MCF 10A (cell line): ENCODE measurements at regions not wholly inside any gene's neighbourhood (a gene's known extent, or its start where the extent isn't known, plus 50 kb on each side); places are given as distances from the start of the nearest gene placed in this dataset.

Experiments used
- BruUV-seq: library from RNA; stranded (reverse); fragments of 400-500 nt; replicated peaks from 2 replicates; lab custom pipeline; 2021; lab: Mats Ljungman, UMichigan
- CTCF ChIA-PET: fragments of 300-600 bp; sonication (Branson Sonifier 250); formaldehyde crosslinking; extraction: SDS; loops from one replicate; lab custom pipeline; 2021; ENCODE audit warnings: antibody characterized with exemption, inconsistent platforms; lab: Yijun Ruan, JAX
- POLR2A ChIA-PET: fragments of 300-600, 350-650 bp; sonication (Branson Sonifier 250); formaldehyde crosslinking; extraction: SDS; loops from one replicate; lab custom pipeline; 2020; ENCODE audit warnings: antibody characterized with exemption, inconsistent platforms; lab: Yijun Ruan, JAX
- DNase-seq: peaks from one replicate; pipeline ENCODE4 v3.0.0-alpha.2; 2018; ENCODE audit not compliant: unreplicated experiment
- H3K27ac Mint-ChIP-seq: one replicate; pipeline ENCODE4 v1.8.0; 2022; ENCODE audit warnings: mild to moderate bottlenecking, low read depth, mixed read lengths; ENCODE audit not compliant: unreplicated experiment
- H3K27me3 Mint-ChIP-seq: one replicate; pipeline ENCODE4 v1.8.0; 2022; ENCODE audit warnings: mixed read lengths; ENCODE audit not compliant: insufficient read depth, unreplicated experiment
- H3K36me3 Mint-ChIP-seq: one replicate; pipeline ENCODE4 v1.8.0; 2022; ENCODE audit warnings: mild to moderate bottlenecking, moderate library complexity, mixed read lengths; ENCODE audit not compliant: insufficient read depth, unreplicated experiment
- H3K4me1 Mint-ChIP-seq: one replicate; pipeline ENCODE4 v1.8.0; 2022; ENCODE audit warnings: mixed read lengths; ENCODE audit not compliant: insufficient read depth, unreplicated experiment
- H3K4me3 Mint-ChIP-seq: one replicate; pipeline ENCODE4 v1.8.0; 2022; ENCODE audit warnings: mild to moderate bottlenecking, moderate library complexity, mixed read lengths; ENCODE audit not compliant: unreplicated experiment
- H3K9me3 Mint-ChIP-seq: one replicate; pipeline ENCODE4 v1.8.0; 2022; ENCODE audit warnings: mixed read lengths; ENCODE audit not compliant: unreplicated experiment
- intact Hi-C: fragments of 100-400 bp; cut with micrococcal nuclease; formaldehyde crosslinking; loops from 2 replicates; pipeline ENCODE4 v1.14.1; 2022
- TF ChIP-seq, protein P1 (sequence below): fragments of 200-600 bp; IDR thresholded peaks from one replicate; pipeline ENCODE4 v1.8.0; 2022; ENCODE audit warnings: antibody characterized with exemption, mild to moderate bottlenecking; ENCODE audit not compliant: unreplicated experiment

DNA sequence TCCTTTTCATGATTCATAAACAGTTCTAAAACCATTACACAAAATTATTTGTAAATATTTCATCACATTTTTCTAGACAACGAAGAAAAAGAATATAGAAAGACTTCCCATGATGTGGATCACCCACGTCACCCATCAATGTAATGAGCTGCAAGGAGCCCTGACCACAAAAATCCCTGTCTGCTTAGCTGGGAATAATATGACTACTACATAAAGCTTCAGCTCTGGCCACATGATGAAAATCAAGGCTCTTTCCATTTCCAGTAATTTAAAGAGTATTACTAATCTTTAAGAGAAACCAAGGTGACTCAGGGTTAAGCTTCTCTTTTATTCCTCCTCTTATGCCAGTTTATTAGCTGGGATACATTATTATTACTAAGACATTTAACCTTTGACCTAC lies 180.8 kb upstream of the CACNA2D1 start:
- Mint-ChIP-seq H3K4me1 (no peaks in the 10 kb centered on the region), H3K9me3 (no peaks in the 10 kb centered on the region), H3K4me3 (no peak overlapping the region), H3K27ac (no peak overlapping the region), H3K36me3 (no peaks in the 10 kb centered on the region), H3K27me3 (peaks cover 14% of the 10 kb centered on the region)
- TF ChIP-seq, protein P1, sequence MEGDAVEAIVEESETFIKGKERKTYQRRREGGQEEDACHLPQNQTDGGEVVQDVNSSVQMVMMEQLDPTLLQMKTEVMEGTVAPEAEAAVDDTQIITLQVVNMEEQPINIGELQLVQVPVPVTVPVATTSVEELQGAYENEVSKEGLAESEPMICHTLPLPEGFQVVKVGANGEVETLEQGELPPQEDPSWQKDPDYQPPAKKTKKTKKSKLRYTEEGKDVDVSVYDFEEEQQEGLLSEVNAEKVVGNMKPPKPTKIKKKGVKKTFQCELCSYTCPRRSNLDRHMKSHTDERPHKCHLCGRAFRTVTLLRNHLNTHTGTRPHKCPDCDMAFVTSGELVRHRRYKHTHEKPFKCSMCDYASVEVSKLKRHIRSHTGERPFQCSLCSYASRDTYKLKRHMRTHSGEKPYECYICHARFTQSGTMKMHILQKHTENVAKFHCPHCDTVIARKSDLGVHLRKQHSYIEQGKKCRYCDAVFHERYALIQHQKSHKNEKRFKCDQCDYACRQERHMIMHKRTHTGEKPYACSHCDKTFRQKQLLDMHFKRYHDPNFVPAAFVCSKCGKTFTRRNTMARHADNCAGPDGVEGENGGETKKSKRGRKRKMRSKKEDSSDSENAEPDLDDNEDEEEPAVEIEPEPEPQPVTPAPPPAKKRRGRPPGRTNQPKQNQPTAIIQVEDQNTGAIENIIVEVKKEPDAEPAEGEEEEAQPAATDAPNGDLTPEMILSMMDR: no peak
- ChIA-PET POLR2A (no interaction called here), CTCF (interaction anchor here (1.0 kb wide), 1 partner anchor 103 kb away, joined by 3 read pairs; no protein-coding TSS in a partner anchor)
- BruUV-seq: no TSS peak
- no peak for DNase-seq
- intact Hi-C loops: no loop called here

GRCh38 chr7:82623812-82624211 lies 180.2 kb upstream of the CACNA2D1 start:
- no peak overlapping the region for H3K27ac Mint-ChIP-seq
- no TSS peak for BruUV-seq
- ChIA-PET POLR2A (no interaction called here), CTCF (no interaction called here)
- H3K36me3 Mint-ChIP-seq: no peaks in the 10 kb centered on the region
- DNase-seq: no peak
- H3K9me3 Mint-ChIP-seq: no peaks in the 10 kb centered on the region
- TF ChIP-seq, protein P1: no peak
- peaks cover 18% of the 10 kb centered on the region for H3K27me3 Mint-ChIP-seq
- intact Hi-C loops: no loop called here
- H3K4me3 Mint-ChIP-seq: no peak overlapping the region
- no peaks in the 10 kb centered on the region for H3K4me1 Mint-ChIP-seq

GRCh38 chr7:82617156-82617555 lies 173.6 kb upstream of the CACNA2D1 start:
- Mint-ChIP-seq H3K27ac (no peak overlapping the region), H3K9me3 (no peaks in the 10 kb centered on the region), H3K36me3 (no peaks in the 10 kb centered on the region), H3K4me3 (no peak overlapping the region), H3K4me1 (no peaks in the 10 kb centered on the region), H3K27me3 (peaks cover 38% of the 10 kb centered on the region)
- TF ChIP-seq, protein P1: no peak
- DNase-seq: no peak
- POLR2A ChIA-PET: no interaction called here
- CTCF ChIA-PET: interaction anchor here (1.4 to 1.6 kb wide), 3 partner anchors 12 to 388 kb away, joined by 3 to 5 read pairs (median 4); no protein-coding TSS in a partner anchor
- intact Hi-C loops: no loop called here
- BruUV-seq: no TSS peak

DNA sequence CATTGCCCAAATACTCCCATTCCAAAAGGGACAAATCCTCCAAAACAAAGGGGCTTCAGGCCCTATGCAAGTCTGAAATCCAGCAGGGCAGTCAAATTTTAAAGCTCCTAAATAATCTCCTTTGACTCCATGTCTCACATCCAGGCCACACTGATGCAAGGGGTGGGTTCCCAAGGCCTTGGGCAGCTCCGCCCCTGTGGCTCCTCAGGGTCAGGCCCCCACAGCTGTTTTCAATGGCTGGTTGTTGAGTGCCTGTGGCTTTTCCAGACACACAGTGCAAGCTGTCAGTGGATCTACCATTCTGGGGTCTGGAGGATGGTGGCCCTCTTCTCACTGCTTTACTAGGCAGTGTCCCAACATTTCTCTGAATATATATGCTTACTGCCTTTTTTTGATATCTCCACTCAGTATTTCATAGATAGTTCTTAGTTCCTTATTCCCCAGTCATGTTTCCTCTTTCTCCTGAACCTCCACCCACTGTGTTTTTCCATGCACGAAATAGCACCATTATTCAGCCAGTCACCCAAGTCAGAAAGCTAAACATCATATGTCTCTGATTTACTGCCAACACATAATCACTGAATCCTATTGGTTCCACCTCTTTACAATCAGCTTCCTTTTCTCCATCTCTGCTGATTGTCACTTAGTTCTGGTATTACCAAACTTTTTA lies 172.6 kb upstream of the CACNA2D1 start:
- BruUV-seq: no TSS peak
- POLR2A ChIA-PET: no interaction called here
- DNase-seq: no peak
- H3K9me3 Mint-ChIP-seq: no peaks in the 10 kb centered on the region
- intact Hi-C loops: no loop called here
- no peaks in the 10 kb centered on the region for H3K4me1 Mint-ChIP-seq
- no peak overlapping the region for H3K27ac Mint-ChIP-seq
- CTCF ChIA-PET: interaction anchor here (0.6 kb wide), 1 partner anchor 634 kb away, joined by 3 read pairs; no protein-coding TSS in a partner anchor
- TF ChIP-seq, protein P1: no peak
- H3K4me3 Mint-ChIP-seq: no peak overlapping the region
- H3K27me3 Mint-ChIP-seq: peaks cover 38% of the 10 kb centered on the region
- H3K36me3 Mint-ChIP-seq: no peaks in the 10 kb centered on the region
